ENCODE measurements at regions not wholly inside any gene's neighbourhood (a gene's known extent, or its start where the extent isn't known, plus 50 kb on each side); places are given as distances from the start of the nearest gene placed in this dataset.
A peak's percentile ranks its signal among the peaks of the same experiment; 100 is the strongest.

- peaks cover 3% of the 10 kb centered on the region for H3K4me1 ChIP-seq (ENCODE audit: control insufficient read depth, insufficient read depth, low read length)
- no peak overlapping the region for H3K27ac ChIP-seq (ENCODE audit: low read depth, low read length)
- H3K4me3 ChIP-seq (ENCODE audit: low read depth, low read length): no peak overlapping the region
- H3K9ac ChIP-seq (ENCODE audit: low read depth, low read length): no peak overlapping the region
- H3K36me3 ChIP-seq (ENCODE audit: control insufficient read depth, insufficient read depth, low read length): no peaks in the 10 kb centered on the region
- no peaks in the 10 kb centered on the region for H3K27me3 ChIP-seq (ENCODE audit: control insufficient read depth, insufficient read depth, low read length)
- no peaks in the 10 kb centered on the region for H3K9me3 ChIP-seq (ENCODE audit: control insufficient read depth, insufficient read depth, low read length)
Measured at GRCh38 chr9:13555516-13555915, 276.0 kb upstream of the MPDZ start.

DNA sequence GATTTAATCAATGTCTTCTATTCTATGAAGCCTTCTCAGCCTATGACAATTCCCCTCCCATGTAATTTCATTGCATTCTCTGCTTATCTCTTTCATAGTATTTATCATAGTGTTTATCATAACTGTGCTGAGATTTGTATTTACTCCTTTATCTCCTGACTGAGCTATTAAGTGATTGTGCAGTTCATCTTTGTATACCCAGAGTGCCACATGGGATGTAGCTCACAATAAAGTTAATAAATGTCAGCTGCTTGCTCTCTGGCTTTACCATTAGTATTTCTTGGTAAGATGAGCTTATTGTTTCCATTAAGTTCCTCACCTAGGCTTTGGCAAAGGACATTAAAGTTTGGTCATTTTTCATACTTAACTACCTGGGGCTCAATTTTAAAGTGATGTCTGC, 275.1 kb upstream of the MPDZ start:
- Histone ChIP-seq H3K9me3 (ENCODE audit: control insufficient read depth, insufficient read depth, low read length) (no peaks in the 10 kb centered on the region), H3K4me1 (ENCODE audit: control insufficient read depth, insufficient read depth, low read length) (peaks cover 3% of the 10 kb centered on the region), H3K9ac (ENCODE audit: low read depth, low read length) (no peak overlapping the region), H3K27me3 (ENCODE audit: control insufficient read depth, insufficient read depth, low read length) (no peaks in the 10 kb centered on the region), H3K36me3 (ENCODE audit: control insufficient read depth, insufficient read depth, low read length) (no peaks in the 10 kb centered on the region), H3K27ac (ENCODE audit: low read depth, low read length) (no peak overlapping the region), H3K4me3 (ENCODE audit: low read depth, low read length) (no peak overlapping the region)

- Histone ChIP-seq H3K9me3 (ENCODE audit: control insufficient read depth, insufficient read depth, low read length) (no peaks in the 10 kb centered on the region), H3K9ac (ENCODE audit: low read depth, low read length) (no peak overlapping the region), H3K36me3 (ENCODE audit: control insufficient read depth, insufficient read depth, low read length) (no peaks in the 10 kb centered on the region), H3K4me3 (ENCODE audit: low read depth, low read length) (no peak overlapping the region), H3K27ac (ENCODE audit: low read depth, low read length) (no peak overlapping the region), H3K4me1 (ENCODE audit: control insufficient read depth, insufficient read depth, low read length) (peaks cover 7% of the 10 kb centered on the region), H3K27me3 (ENCODE audit: control insufficient read depth, insufficient read depth, low read length) (no peaks in the 10 kb centered on the region)
Measured at GRCh38 chr9:13552606-13553215, 273.2 kb upstream of the MPDZ start.

DNA sequence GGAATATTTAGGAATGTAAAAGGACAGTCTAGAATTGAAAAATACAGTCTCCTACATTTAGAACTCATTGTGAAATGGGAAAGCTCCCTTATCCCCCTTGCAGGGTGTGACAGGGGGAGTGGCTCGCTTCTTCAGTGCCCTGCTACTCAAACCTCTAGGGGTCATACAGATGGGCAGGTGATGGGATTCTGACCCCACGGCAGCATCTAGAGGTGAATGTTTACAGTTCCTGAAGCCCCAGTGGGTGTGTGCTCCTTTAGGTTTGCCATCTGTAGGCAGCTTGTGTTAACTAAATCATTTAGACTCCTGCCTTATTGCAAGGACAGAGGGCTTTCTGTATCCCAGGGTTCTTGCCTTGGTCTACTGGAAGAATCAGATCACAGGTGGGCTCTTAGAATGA, 271.0 kb upstream of the MPDZ start:
- no peak overlapping the region for H3K27ac ChIP-seq (ENCODE audit: low read depth, low read length)
- no peaks in the 10 kb centered on the region for H3K36me3 ChIP-seq (ENCODE audit: control insufficient read depth, insufficient read depth, low read length)
- H3K27me3 ChIP-seq (ENCODE audit: control insufficient read depth, insufficient read depth, low read length): no peaks in the 10 kb centered on the region
- H3K9ac ChIP-seq (ENCODE audit: low read depth, low read length): no peak overlapping the region
- H3K9me3 ChIP-seq (ENCODE audit: control insufficient read depth, insufficient read depth, low read length): no peaks in the 10 kb centered on the region
- no peak overlapping the region for H3K4me3 ChIP-seq (ENCODE audit: low read depth, low read length)
- peaks cover 4% of the 10 kb centered on the region for H3K4me1 ChIP-seq (ENCODE audit: control insufficient read depth, insufficient read depth, low read length)

DNA sequence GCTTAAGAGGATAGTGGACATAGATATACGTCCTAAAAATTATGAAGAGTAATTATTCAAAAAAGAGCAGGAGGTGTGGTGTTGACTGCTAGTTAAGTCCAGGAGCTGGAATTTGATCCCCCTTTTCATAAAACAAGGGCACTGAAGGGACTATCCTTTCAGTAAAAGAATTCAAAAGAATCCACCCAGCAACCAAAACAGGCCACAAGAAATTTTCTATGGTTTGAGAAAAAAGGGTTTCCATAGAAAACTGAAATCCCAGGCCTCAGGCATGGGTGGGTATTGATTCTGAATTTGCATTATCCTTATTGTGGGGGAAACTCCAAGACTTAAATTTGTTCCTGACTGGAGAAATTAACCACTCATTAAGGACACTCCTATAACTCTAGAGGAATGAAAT, 269.0 kb upstream of the MPDZ start:
- Histone ChIP-seq H3K9me3 (ENCODE audit: control insufficient read depth, insufficient read depth, low read length) (no peaks in the 10 kb centered on the region), H3K9ac (ENCODE audit: low read depth, low read length) (no peak overlapping the region), H3K27me3 (ENCODE audit: control insufficient read depth, insufficient read depth, low read length) (no peaks in the 10 kb centered on the region), H3K4me1 (ENCODE audit: control insufficient read depth, insufficient read depth, low read length) (peaks cover 4% of the 10 kb centered on the region; the same call in 1 of the 2 replicates), H3K4me3 (ENCODE audit: low read depth, low read length) (no peak overlapping the region), H3K27ac (ENCODE audit: low read depth, low read length) (no peak overlapping the region), H3K36me3 (ENCODE audit: control insufficient read depth, insufficient read depth, low read length) (no peaks in the 10 kb centered on the region)

- H3K4me1 ChIP-seq (ENCODE audit: control insufficient read depth, insufficient read depth, low read length): no peaks in the 10 kb centered on the region
- no peaks in the 10 kb centered on the region for H3K36me3 ChIP-seq (ENCODE audit: control insufficient read depth, insufficient read depth, low read length)
- no peak overlapping the region for H3K27ac ChIP-seq (ENCODE audit: low read depth, low read length)
- H3K9ac ChIP-seq (ENCODE audit: low read depth, low read length): no peak overlapping the region
- no peaks in the 10 kb centered on the region for H3K9me3 ChIP-seq (ENCODE audit: control insufficient read depth, insufficient read depth, low read length)
- H3K4me3 ChIP-seq (ENCODE audit: low read depth, low read length): no peak overlapping the region
- H3K27me3 ChIP-seq (ENCODE audit: control insufficient read depth, insufficient read depth, low read length): no peaks in the 10 kb centered on the region
Measured at GRCh38 chr9:13535141-13535540, 255.6 kb upstream of the MPDZ start.

DNA sequence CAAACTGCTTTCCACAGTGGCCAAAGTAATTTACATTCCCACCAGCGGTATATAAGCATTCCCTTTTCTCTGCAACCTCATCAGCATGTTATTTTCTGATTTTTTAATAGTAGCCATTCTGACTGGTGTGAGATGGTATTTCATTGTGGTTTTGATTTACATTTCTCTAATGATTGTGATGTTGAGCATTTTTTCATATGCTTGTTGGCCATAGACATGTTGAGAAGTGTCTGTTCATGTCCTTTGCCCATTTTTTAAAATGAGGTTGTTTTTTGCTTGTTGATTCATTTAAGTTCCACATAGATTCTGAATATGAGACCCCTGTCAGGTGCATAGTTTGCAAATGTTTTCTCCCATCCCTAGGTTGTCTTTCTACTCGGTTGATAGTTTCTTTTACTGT, 254.5 kb upstream of the MPDZ start:
- no peaks in the 10 kb centered on the region for H3K9me3 ChIP-seq (ENCODE audit: control insufficient read depth, insufficient read depth, low read length)
- no peaks in the 10 kb centered on the region for H3K4me1 ChIP-seq (ENCODE audit: control insufficient read depth, insufficient read depth, low read length)
- H3K27me3 ChIP-seq (ENCODE audit: control insufficient read depth, insufficient read depth, low read length): no peaks in the 10 kb centered on the region
- no peaks in the 10 kb centered on the region for H3K36me3 ChIP-seq (ENCODE audit: control insufficient read depth, insufficient read depth, low read length)
- no peak overlapping the region for H3K27ac ChIP-seq (ENCODE audit: low read depth, low read length)
- H3K4me3 ChIP-seq (ENCODE audit: low read depth, low read length): no peak overlapping the region
- no peak overlapping the region for H3K9ac ChIP-seq (ENCODE audit: low read depth, low read length)

DNA sequence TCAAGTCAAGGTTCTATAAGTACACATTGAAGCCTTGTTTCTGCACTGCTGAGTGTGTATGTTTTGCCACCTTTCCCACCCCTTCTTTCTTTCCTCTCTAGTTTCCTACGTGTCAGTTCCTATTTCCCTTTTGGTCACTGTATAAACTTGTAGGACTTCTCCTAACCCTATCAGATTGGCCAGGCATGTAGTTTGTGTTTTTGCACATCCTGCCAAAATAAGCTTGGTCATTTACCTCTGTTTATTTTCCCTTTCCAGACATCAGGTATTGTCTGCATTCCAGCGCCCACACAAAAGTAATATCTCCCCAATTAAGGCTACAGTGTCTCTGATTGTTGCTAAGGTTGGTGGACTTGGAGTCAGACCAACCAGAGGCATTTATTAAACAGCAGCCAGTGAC, 252.9 kb upstream of the MPDZ start:
- H3K4me1 ChIP-seq (ENCODE audit: control insufficient read depth, insufficient read depth, low read length): no peaks in the 10 kb centered on the region
- no peaks in the 10 kb centered on the region for H3K36me3 ChIP-seq (ENCODE audit: control insufficient read depth, insufficient read depth, low read length)
- H3K27ac ChIP-seq (ENCODE audit: low read depth, low read length): no peak overlapping the region
- H3K9ac ChIP-seq (ENCODE audit: low read depth, low read length): no peak overlapping the region
- H3K27me3 ChIP-seq (ENCODE audit: control insufficient read depth, insufficient read depth, low read length): no peaks in the 10 kb centered on the region
- no peaks in the 10 kb centered on the region for H3K9me3 ChIP-seq (ENCODE audit: control insufficient read depth, insufficient read depth, low read length)
- H3K4me3 ChIP-seq (ENCODE audit: low read depth, low read length): no peak overlapping the region

- H3K9me3 ChIP-seq (ENCODE audit: control insufficient read depth, insufficient read depth, low read length): no peaks in the 10 kb centered on the region
- H3K36me3 ChIP-seq (ENCODE audit: control insufficient read depth, insufficient read depth, low read length): no peaks in the 10 kb centered on the region
- no peaks in the 10 kb centered on the region for H3K4me1 ChIP-seq (ENCODE audit: control insufficient read depth, insufficient read depth, low read length)
- H3K27me3 ChIP-seq (ENCODE audit: control insufficient read depth, insufficient read depth, low read length): no peaks in the 10 kb centered on the region
- no peak overlapping the region for H3K9ac ChIP-seq (ENCODE audit: low read depth, low read length)
- H3K27ac ChIP-seq (ENCODE audit: low read depth, low read length): no peak overlapping the region
- no peak overlapping the region for H3K4me3 ChIP-seq (ENCODE audit: low read depth, low read length)
Measured at GRCh38 chr9:13529321-13530104, 250.0 kb upstream of the MPDZ start.

- no peak overlapping the region for H3K4me3 ChIP-seq (ENCODE audit: low read depth, low read length)
- H3K27ac ChIP-seq (ENCODE audit: low read depth, low read length): peak overlapping the region; percentile 11
- H3K36me3 ChIP-seq (ENCODE audit: control insufficient read depth, insufficient read depth, low read length): no peaks in the 10 kb centered on the region
- H3K27me3 ChIP-seq (ENCODE audit: control insufficient read depth, insufficient read depth, low read length): no peaks in the 10 kb centered on the region
- H3K9ac ChIP-seq (ENCODE audit: low read depth, low read length): no peak overlapping the region
- peaks cover 10% of the 10 kb centered on the region for H3K4me1 ChIP-seq (ENCODE audit: control insufficient read depth, insufficient read depth, low read length)
- no peaks in the 10 kb centered on the region for H3K9me3 ChIP-seq (ENCODE audit: control insufficient read depth, insufficient read depth, low read length)
Measured at GRCh38 chr9:13524245-13524644, 244.8 kb upstream of the MPDZ start.

- peaks cover 10% of the 10 kb centered on the region for H3K4me1 ChIP-seq (ENCODE audit: control insufficient read depth, insufficient read depth, low read length)
- no peaks in the 10 kb centered on the region for H3K9me3 ChIP-seq (ENCODE audit: control insufficient read depth, insufficient read depth, low read length)
- no peaks in the 10 kb centered on the region for H3K36me3 ChIP-seq (ENCODE audit: control insufficient read depth, insufficient read depth, low read length)
- no peaks in the 10 kb centered on the region for H3K27me3 ChIP-seq (ENCODE audit: control insufficient read depth, insufficient read depth, low read length)
- H3K9ac ChIP-seq (ENCODE audit: low read depth, low read length): no peak overlapping the region
- no peak overlapping the region for H3K4me3 ChIP-seq (ENCODE audit: low read depth, low read length)
- H3K27ac ChIP-seq (ENCODE audit: low read depth, low read length): no peak overlapping the region
Measured at GRCh38 chr9:13520069-13520468, 240.6 kb upstream of the MPDZ start.

Measured in HUES48 (cell line).